HL-60 (cell line): ENCODE measurements at regions not wholly inside any gene's neighbourhood (a gene's known extent, or its start where the extent isn't known, plus 50 kb on each side); places are given as distances from the start of the nearest gene placed in this dataset.

Experiments
- CTCF ChIP-seq: IDR thresholded peaks from one replicate; pipeline ENCODE4 v1.5.1; 2011; ENCODE audit warnings: low read length, control low read depth, inconsistent platforms; ENCODE audit not compliant: insufficient read depth
- POLR2AphosphoS5 ChIP-seq: IDR thresholded peaks from 2 replicates; pipeline ENCODE4 v1.6.1; 2012; ENCODE audit warnings: low read depth

- TF ChIP-seq CTCF (no peak), POLR2AphosphoS5 (no peak)
Observed at GRCh38 chr16:51067352-51067751, 83.7 kb downstream of the SALL1 start.
